ENCODE measurements at regions not wholly inside any gene's neighbourhood (a gene's known extent, or its start where the extent isn't known, plus 50 kb on each side); places are given as distances from the start of the nearest gene placed in this dataset.

GRCh38 chr1:88311265-88311664, 372.8 kb upstream of the PKN2 start:
- TF ChIP-seq CTCF (conservative IDR thresholded peaks at IDR 0.05; ENCODE audit: low read depth, low read length): no peak
- no peak for TF ChIP-seq EZH2 (IDR thresholded peaks at IDR 0.05; ENCODE audit: borderline replicate concordance, low read depth, low read length, poor library complexity, severe bottlenecking)

Data from A673 (cell line).